ENCODE measurements at regions not wholly inside any gene's neighbourhood (a gene's known extent, or its start where the extent isn't known, plus 50 kb on each side); places are given as distances from the start of the nearest gene placed in this dataset.

DNA sequence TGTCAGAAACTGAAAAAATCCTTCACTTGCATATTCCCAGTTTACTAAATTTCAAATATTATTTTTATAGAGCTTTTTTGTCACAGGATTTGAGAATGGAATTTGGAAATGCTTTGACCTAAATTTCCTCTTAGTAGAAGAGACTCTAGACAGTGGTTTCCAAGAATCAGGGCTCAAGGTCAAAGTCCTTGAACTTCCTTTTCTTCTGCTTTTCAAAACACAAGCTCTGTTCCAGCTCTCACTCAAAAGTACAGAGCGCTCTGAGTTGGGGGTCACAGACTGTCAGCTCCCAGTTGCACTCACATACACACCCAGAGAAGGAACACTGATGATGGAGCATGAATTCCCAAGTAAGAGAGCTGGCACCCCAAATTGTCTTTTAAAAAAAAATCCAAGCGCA, 394.2 kb downstream of the MLLT3 start:
- no peak for TF ChIP-seq EZH2phosphoT487 (IDR thresholded peaks at IDR 0.05; ENCODE audit: borderline replicate concordance, low read depth, low read length)
- no peak for TF ChIP-seq CTCF (conservative IDR thresholded peaks at IDR 0.05; ENCODE audit: low read length)
- no peak overlapping the region for H2AFZ ChIP-seq (ENCODE audit: low read length)
- ChIA-PET POLR2A (interaction anchor here (0.7 to 2.4 kb wide), 3 partner anchors 11 to 1895 kb away, joined by 3 to 9 read pairs (median 3); no protein-coding TSS in a partner anchor), CTCF (ENCODE audit: unreplicated experiment) (interaction anchor here (0.5 kb wide), 1 partner anchor 204 kb away, joined by 6 read pairs; no protein-coding TSS in a partner anchor)
- H3K9me3 ChIP-seq (ENCODE audit: low read length): no peaks in the 10 kb centered on the region
- H3K27ac ChIP-seq (ENCODE audit: low read depth, low read length, poor library complexity, severe bottlenecking): no peak overlapping the region
- no peak overlapping the region for H3K4me3 ChIP-seq (ENCODE audit: low read depth, low read length, poor library complexity, severe bottlenecking)
- BruUV-seq (replicated peaks): no TSS peak
- no peak for DNase-seq (ENCODE audit: low spot score)
- H3K9me2 ChIP-seq (ENCODE audit: insufficient read depth, low read length): no peaks in the 10 kb centered on the region
- intact Hi-C loops (cut with micrococcal nuclease; ENCODE audit: unreplicated experiment): no loop called here
- H4K20me1 ChIP-seq (ENCODE audit: insufficient read depth, low read length): no peaks in the 10 kb centered on the region
- H3K79me2 ChIP-seq (ENCODE audit: insufficient read depth, low read depth, low read length): no peaks in the 10 kb centered on the region
- no peaks in the 10 kb centered on the region for H3K4me1 ChIP-seq (ENCODE audit: insufficient read depth, low read length, poor library complexity, severe bottlenecking)
- no peaks in the 10 kb centered on the region for H3K36me3 ChIP-seq (ENCODE audit: insufficient read depth, low read length)
- H3K4me2 ChIP-seq (ENCODE audit: low read length): no peak overlapping the region

- H2AFZ ChIP-seq (ENCODE audit: low read length): no peak overlapping the region
- H3K36me3 ChIP-seq (ENCODE audit: insufficient read depth, low read length): no peaks in the 10 kb centered on the region
- no peak overlapping the region for H3K27ac ChIP-seq (ENCODE audit: low read depth, low read length, poor library complexity, severe bottlenecking)
- H3K9me2 ChIP-seq (ENCODE audit: insufficient read depth, low read length): no peaks in the 10 kb centered on the region
- ChIA-PET POLR2A (interaction anchor here (0.9 to 2.4 kb wide), 3 partner anchors 10 to 12 kb away, joined by 3 to 9 read pairs (median 3); no protein-coding TSS in a partner anchor), CTCF (ENCODE audit: unreplicated experiment) (interaction anchor here (0.5 kb wide), 1 partner anchor 203 kb away, joined by 6 read pairs; no protein-coding TSS in a partner anchor)
- no TSS peak for BruUV-seq (replicated peaks)
- TF ChIP-seq CTCF (conservative IDR thresholded peaks at IDR 0.05; ENCODE audit: low read length): no peak
- no peak for TF ChIP-seq EZH2phosphoT487 (IDR thresholded peaks at IDR 0.05; ENCODE audit: borderline replicate concordance, low read depth, low read length)
- H4K20me1 ChIP-seq (ENCODE audit: insufficient read depth, low read length): no peaks in the 10 kb centered on the region
- no peaks in the 10 kb centered on the region for H3K79me2 ChIP-seq (ENCODE audit: insufficient read depth, low read depth, low read length)
- no peaks in the 10 kb centered on the region for H3K9me3 ChIP-seq (ENCODE audit: low read length)
- intact Hi-C loops (cut with micrococcal nuclease; ENCODE audit: unreplicated experiment): no loop called here
- DNase-seq (ENCODE audit: low spot score): no peak
- H3K4me2 ChIP-seq (ENCODE audit: low read length): no peak overlapping the region
- no peaks in the 10 kb centered on the region for H3K4me1 ChIP-seq (ENCODE audit: insufficient read depth, low read length, poor library complexity, severe bottlenecking)
- no peak overlapping the region for H3K4me3 ChIP-seq (ENCODE audit: low read depth, low read length, poor library complexity, severe bottlenecking)
Measured at GRCh38 chr9:20227166-20227874, 395.0 kb downstream of the MLLT3 start.

DNA sequence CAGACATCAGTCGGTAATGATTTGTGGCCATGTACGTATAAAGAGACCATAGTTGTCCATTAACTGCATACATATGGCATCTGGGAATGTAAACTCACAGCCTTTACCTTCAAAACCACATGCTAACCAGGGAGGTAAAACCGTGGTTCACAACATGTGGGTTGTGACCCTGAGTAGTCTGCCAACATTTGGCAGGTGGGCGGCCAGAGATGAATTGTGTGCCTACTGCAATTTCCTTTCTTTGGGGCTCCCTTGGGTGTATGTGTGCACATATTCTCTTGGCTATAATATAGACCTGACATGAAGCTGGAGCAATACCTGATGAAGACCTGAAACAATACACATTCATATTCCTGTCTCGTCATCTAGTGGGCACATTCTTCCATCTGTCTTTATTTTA, 396.0 kb downstream of the MLLT3 start:
- no TSS peak for BruUV-seq (replicated peaks)
- Histone ChIP-seq H3K4me1 (ENCODE audit: insufficient read depth, low read length, poor library complexity, severe bottlenecking) (no peaks in the 10 kb centered on the region), H3K9me2 (ENCODE audit: insufficient read depth, low read length) (no peaks in the 10 kb centered on the region), H2AFZ (ENCODE audit: low read length) (no peak overlapping the region), H3K4me2 (ENCODE audit: low read length) (no peak overlapping the region), H3K79me2 (ENCODE audit: insufficient read depth, low read depth, low read length) (no peaks in the 10 kb centered on the region), H3K4me3 (ENCODE audit: low read depth, low read length, poor library complexity, severe bottlenecking) (no peak overlapping the region), H3K36me3 (ENCODE audit: insufficient read depth, low read length) (no peaks in the 10 kb centered on the region), H3K27ac (ENCODE audit: low read depth, low read length, poor library complexity, severe bottlenecking) (no peak overlapping the region), H4K20me1 (ENCODE audit: insufficient read depth, low read length) (no peaks in the 10 kb centered on the region), H3K9me3 (ENCODE audit: low read length) (no peaks in the 10 kb centered on the region)
- ChIA-PET CTCF (ENCODE audit: unreplicated experiment) (no interaction called here), POLR2A (interaction anchor here (0.7 to 1.6 kb wide), 3 partner anchors 53 to 371 kb away, joined by 3 read pairs; no protein-coding TSS in a partner anchor)
- TF ChIP-seq CTCF (conservative IDR thresholded peaks at IDR 0.05; ENCODE audit: low read length) (no peak), EZH2phosphoT487 (IDR thresholded peaks at IDR 0.05; ENCODE audit: borderline replicate concordance, low read depth, low read length) (no peak)
- DNase-seq (ENCODE audit: low spot score): no peak
- intact Hi-C loops (cut with micrococcal nuclease; ENCODE audit: unreplicated experiment): no loop called here

All from OCI-LY7 (cell line).